IPS-18a (cell line): ENCODE measurements at regions not wholly inside any gene's neighbourhood (a gene's known extent, or its start where the extent isn't known, plus 50 kb on each side); places are given as distances from the start of the nearest gene placed in this dataset.
"Not testable (repeated sequence)": the region's sequence is repeated elsewhere in the genome, so short reads cannot be mapped to it uniquely, and the experiment has no call there.

Experiments
- H3K27ac ChIP-seq: one replicate; pipeline ENCODE4 v1.5.1; 2013; ENCODE audit warnings: low read length
- H3K27me3 ChIP-seq: one replicate; pipeline ENCODE4 v1.6.1; 2013; ENCODE audit warnings: mild to moderate bottlenecking, low read length; ENCODE audit not compliant: control insufficient read depth, insufficient read depth
- H3K36me3 ChIP-seq: one replicate; pipeline ENCODE4 v1.6.1; 2013; ENCODE audit warnings: low read depth, low read length; ENCODE audit not compliant: control insufficient read depth
- H3K4me1 ChIP-seq: one replicate; pipeline ENCODE4 v1.6.1; 2013; ENCODE audit warnings: low read depth, low read length; ENCODE audit not compliant: control insufficient read depth
- H3K4me3 ChIP-seq: one replicate; pipeline ENCODE4 v1.5.1; 2013; ENCODE audit warnings: low read length
- H3K9ac ChIP-seq: one replicate; pipeline ENCODE4 v1.6.1; 2013; ENCODE audit warnings: mild to moderate bottlenecking, low read length, moderate library complexity
- H3K9me3 ChIP-seq: one replicate; pipeline ENCODE4 v1.6.1; 2013; ENCODE audit warnings: low read depth, low read length; ENCODE audit not compliant: control insufficient read depth

- H3K4me1 ChIP-seq: no peaks in the 10 kb centered on the region
- H3K27me3 ChIP-seq: no peaks in the 10 kb centered on the region
- H3K4me3 ChIP-seq: no peak overlapping the region
- H3K9me3 ChIP-seq: peaks cover 18% of the 10 kb centered on the region
- H3K9ac ChIP-seq: no peak overlapping the region
- no peak overlapping the region for H3K27ac ChIP-seq
- H3K36me3 ChIP-seq: no peaks in the 10 kb centered on the region
Measured at GRCh38 chrX:34509394-34509793, 147.7 kb downstream of the TMEM47 start.

GRCh38 chrX:34503119-34503518 is 154.0 kb downstream of the TMEM47 start:
- Histone ChIP-seq H3K4me1 (no peaks in the 10 kb centered on the region), H3K27me3 (no peaks in the 10 kb centered on the region), H3K9ac (no peak overlapping the region), H3K4me3 (no peak overlapping the region), H3K9me3 (peaks cover 20% of the 10 kb centered on the region), H3K27ac (no peak overlapping the region), H3K36me3 (no peaks in the 10 kb centered on the region)

GRCh38 chrX:34493086-34493485 is 164.0 kb downstream of the TMEM47 start:
- Histone ChIP-seq H3K4me3 (no peak overlapping the region), H3K36me3 (no peaks in the 10 kb centered on the region), H3K27me3 (no peaks in the 10 kb centered on the region), H3K27ac (no peak overlapping the region), H3K4me1 (no peaks in the 10 kb centered on the region), H3K9me3 (peaks cover 13% of the 10 kb centered on the region), H3K9ac (no peak overlapping the region)

GRCh38 chrX:34491126-34491525 is 166.0 kb downstream of the TMEM47 start:
- Histone ChIP-seq H3K27me3 (no peaks in the 10 kb centered on the region), H3K36me3 (no peaks in the 10 kb centered on the region), H3K9me3 (peaks cover 10% of the 10 kb centered on the region), H3K9ac (no peak overlapping the region), H3K4me1 (no peaks in the 10 kb centered on the region), H3K4me3 (no peak overlapping the region), H3K27ac (no peak overlapping the region)

GRCh38 chrX:34487364-34487763 is 169.7 kb downstream of the TMEM47 start:
- Histone ChIP-seq H3K4me3 (no peak overlapping the region), H3K9ac (no peak overlapping the region), H3K27ac (no peak overlapping the region), H3K27me3 (no peaks in the 10 kb centered on the region), H3K9me3 (peaks cover 3% of the 10 kb centered on the region), H3K36me3 (no peaks in the 10 kb centered on the region), H3K4me1 (no peaks in the 10 kb centered on the region)

- no peaks in the 10 kb centered on the region for H3K27me3 ChIP-seq
- no peak overlapping the region for H3K4me3 ChIP-seq
- H3K4me1 ChIP-seq: no peaks in the 10 kb centered on the region
- H3K9me3 ChIP-seq: no peaks in the 10 kb centered on the region
- H3K36me3 ChIP-seq: no peaks in the 10 kb centered on the region
- no peak overlapping the region for H3K9ac ChIP-seq
- no peak overlapping the region for H3K27ac ChIP-seq
Measured at GRCh38 chrX:34483980-34484379, 173.1 kb downstream of the TMEM47 start.

- peaks cover 19% of the 10 kb centered on the region for H3K9me3 ChIP-seq
Measured at GRCh38 chrX:34470507-34470906, 186.6 kb downstream of the TMEM47 start.

GRCh38 chrX:34467437-34467836 is 189.6 kb downstream of the TMEM47 start:
- Histone ChIP-seq H3K36me3 (no peaks in the 10 kb centered on the region), H3K4me3 (no peak overlapping the region), H3K27me3 (no peaks in the 10 kb centered on the region), H3K9me3 (peaks cover 9% of the 10 kb centered on the region), H3K27ac (no peak overlapping the region), H3K4me1 (no peaks in the 10 kb centered on the region), H3K9ac (no peak overlapping the region)

More at GRCh38 chrX:34470507-34470906, 186.6 kb downstream of the TMEM47 start:
- H3K4me3 ChIP-seq: no peak overlapping the region
- no peaks in the 10 kb centered on the region for H3K36me3 ChIP-seq
- no peaks in the 10 kb centered on the region for H3K27me3 ChIP-seq
- no peak overlapping the region for H3K27ac ChIP-seq
- no peaks in the 10 kb centered on the region for H3K4me1 ChIP-seq
- H3K9ac ChIP-seq: no peak overlapping the region

GRCh38 chrX:34463220-34463619 is 193.9 kb downstream of the TMEM47 start:
- not testable (repeated sequence) for H3K27ac ChIP-seq, H3K27me3 ChIP-seq, H3K4me1 ChIP-seq, H3K4me3 ChIP-seq, H3K9ac ChIP-seq, H3K36me3 ChIP-seq
- H3K9me3 ChIP-seq: peaks cover 12% of the 10 kb centered on the region

- H3K9me3 ChIP-seq: peaks cover 23% of the 10 kb centered on the region
- H3K4me1 ChIP-seq, H3K9ac ChIP-seq, H3K27me3 ChIP-seq, H3K36me3 ChIP-seq, H3K4me3 ChIP-seq, H3K27ac ChIP-seq: not testable (repeated sequence)
Measured at GRCh38 chrX:34457850-34458249, 199.2 kb downstream of the TMEM47 start.

GRCh38 chrX:34437586-34437985 is 219.5 kb downstream of the TMEM47 start:
- Histone ChIP-seq H3K27me3 (no peaks in the 10 kb centered on the region), H3K36me3 (no peaks in the 10 kb centered on the region), H3K27ac (no peak overlapping the region), H3K9ac (no peak overlapping the region), H3K4me3 (no peak overlapping the region), H3K9me3 (peaks cover 9% of the 10 kb centered on the region), H3K4me1 (no peaks in the 10 kb centered on the region)

GRCh38 chrX:34426334-34426733 is 230.8 kb downstream of the TMEM47 start:
- Histone ChIP-seq H3K9me3 (peaks cover 11% of the 10 kb centered on the region), H3K4me1 (no peaks in the 10 kb centered on the region), H3K9ac (no peak overlapping the region), H3K4me3 (no peak overlapping the region), H3K27me3 (no peaks in the 10 kb centered on the region), H3K27ac (no peak overlapping the region), H3K36me3 (no peaks in the 10 kb centered on the region)
